CD4-positive, CD25-positive, alpha-beta regulatory T cell (primary cell): ENCODE measurements at regions not wholly inside any gene's neighbourhood (a gene's known extent, or its start where the extent isn't known, plus 50 kb on each side); places are given as distances from the start of the nearest gene placed in this dataset.
A peak's percentile ranks its signal among the peaks of the same experiment; 100 is the strongest.

Source experiments
- ATAC-seq, 2 donors: fragments of 150-1000 bp; cut with Tn5 transposase; one replicate each; pipeline ENCODE4 v1.10.0; 2021; ENCODE audit warnings: low read depth in 2 of 2, moderate number of reproducible peaks in 2 of 2, moderate library complexity in 1 of 2
- DNase-seq, 3 donors: peaks; one replicate each; pipeline versions ENCODE4 v3.0.0 to v3.0.0-alpha.2; 2012 to 2022; ENCODE audit warnings: mixed read lengths in 1 of 3
- H3K27ac ChIP-seq: one replicate; pipeline ENCODE4 v1.7.0; 2013; ENCODE audit warnings: mild to moderate bottlenecking, low read length; ENCODE audit not compliant: insufficient read depth, poor library complexity, severe bottlenecking
- H3K27me3 ChIP-seq: one replicate; pipeline ENCODE4 v1.7.0; 2013; ENCODE audit warnings: low read length; ENCODE audit not compliant: control insufficient read depth, insufficient read depth
- H3K36me3 ChIP-seq: one replicate; pipeline ENCODE4 v1.7.0; 2013; ENCODE audit warnings: mild to moderate bottlenecking, low read length, moderate library complexity; ENCODE audit not compliant: control insufficient read depth, insufficient read depth
- H3K4me1 ChIP-seq: 2 replicates; pipeline ENCODE4 v1.7.0; 2013; ENCODE audit warnings: mild to moderate bottlenecking, low read length; ENCODE audit not compliant: insufficient read depth, control insufficient read depth, poor library complexity, severe bottlenecking
- H3K4me3 ChIP-seq: one replicate; pipeline ENCODE4 v1.7.0; 2013; ENCODE audit warnings: low read depth, mild to moderate bottlenecking, low read length, moderate library complexity
- H3K9me3 ChIP-seq, 2 experiments: 1 replicate in 1 of 2; 2 replicates in 1 of 2; pipeline ENCODE4 v1.7.0; 2013; ENCODE audit warnings: low read length in 2 of 2, mild to moderate bottlenecking in 1 of 2, moderate library complexity in 1 of 2; ENCODE audit not compliant: control insufficient read depth in 2 of 2
- H3K27ac Mint-ChIP-seq, 3 donors: one replicate each; pipeline ENCODE4 v1.8.0; 2020 to 2022; ENCODE audit warnings: mild to moderate bottlenecking in 3 of 3, mixed read lengths in 3 of 3, moderate library complexity in 2 of 3
- H3K27me3 Mint-ChIP-seq: one replicate; pipeline ENCODE4 v1.8.0; 2022; ENCODE audit warnings: mild to moderate bottlenecking, mixed read lengths
- H3K36me3 Mint-ChIP-seq: one replicate; pipeline ENCODE4 v1.8.0; 2020; ENCODE audit warnings: mixed read lengths
- H3K4me1 Mint-ChIP-seq, 4 donors: one replicate each; pipeline ENCODE4 v1.8.0; 2020 to 2022; ENCODE audit warnings: mixed read lengths in 4 of 4, mild to moderate bottlenecking in 1 of 4
- H3K4me3 Mint-ChIP-seq, 4 donors: one replicate each; pipeline ENCODE4 v1.8.0; 2020 to 2022; ENCODE audit warnings: mild to moderate bottlenecking in 4 of 4, mixed read lengths in 4 of 4, moderate library complexity in 3 of 4
- H3K9me3 Mint-ChIP-seq, 7 donors: one replicate each; pipeline ENCODE4 v1.8.0; 2020 to 2022; ENCODE audit warnings: mixed read lengths in 7 of 7, mild to moderate bottlenecking in 3 of 7, moderate library complexity in 2 of 7

DNA sequence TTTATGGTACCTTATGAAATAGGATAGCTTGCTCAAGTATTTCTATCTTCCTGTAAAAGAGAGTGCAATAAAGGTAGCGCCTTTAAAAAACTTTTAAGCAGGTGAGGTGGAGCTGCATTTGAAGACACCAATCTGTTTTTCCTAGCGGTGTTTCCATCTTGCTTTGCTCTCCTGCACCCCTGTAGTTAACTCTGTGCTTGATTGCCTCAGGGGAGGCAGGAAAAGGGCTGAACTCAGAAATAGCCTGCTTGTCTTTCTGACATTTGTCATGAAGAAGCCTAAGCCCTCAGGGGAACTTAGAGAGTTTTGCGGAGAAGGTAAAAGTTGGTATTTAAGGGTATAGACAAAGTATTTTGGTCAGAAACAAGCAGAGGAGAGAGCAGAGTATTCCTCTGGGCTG lies 63.0 kb upstream of the TPRG1 start:
- no peaks in the 10 kb centered on the region for H3K9me3 ChIP-seq
- H3K27me3 ChIP-seq = peaks cover 12% of the 10 kb centered on the region
- no peak overlapping the region for H3K27ac ChIP-seq
- ATAC-seq (no peak), DNase-seq (no peak)
- H3K36me3 ChIP-seq = no peaks in the 10 kb centered on the region
- H3K4me1 Mint-ChIP-seq = peaks cover 0 to 9% (median 0%) of the 10 kb centered on the region in 4 donors
- no peaks in the 10 kb centered on the region for H3K4me1 ChIP-seq
- no peak overlapping the region for H3K27ac Mint-ChIP-seq
- no peaks in the 10 kb centered on the region for H3K36me3 Mint-ChIP-seq
- H3K27me3 Mint-ChIP-seq = peaks cover 35% of the 10 kb centered on the region
- H3K4me3 ChIP-seq = no peak overlapping the region
- no peak overlapping the region for H3K4me3 Mint-ChIP-seq
- peaks cover 0 to 5% (median 0%) of the 10 kb centered on the region in 7 donors for H3K9me3 Mint-ChIP-seq

DNA sequence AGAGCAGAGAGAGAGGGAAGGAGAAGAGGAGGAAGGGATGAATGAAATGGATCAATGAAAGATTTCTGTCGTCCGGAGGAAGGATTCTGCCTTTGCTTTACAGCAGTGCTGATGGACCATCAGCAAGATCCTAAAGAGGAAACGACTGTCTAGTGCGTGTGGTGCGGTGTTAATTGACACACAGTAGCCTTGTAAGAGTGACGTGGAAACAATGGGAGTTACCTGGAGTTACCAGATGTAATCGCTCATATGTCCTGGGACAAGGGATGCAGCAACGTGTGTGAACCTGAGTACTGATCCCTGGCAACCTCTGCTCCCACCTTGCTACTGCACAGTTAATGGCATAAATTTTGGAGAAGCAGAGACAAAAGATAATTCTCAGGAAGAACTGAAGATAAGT lies 62.6 kb upstream of the TPRG1 start:
- no peak for ATAC-seq
- Histone ChIP-seq H3K36me3 (no peaks in the 10 kb centered on the region), H3K4me3 (no peak overlapping the region), H3K4me1 (no peaks in the 10 kb centered on the region), H3K27ac (no peak overlapping the region), H3K9me3 (no peaks in the 10 kb centered on the region), H3K27me3 (peaks cover 14% of the 10 kb centered on the region)
- Mint-ChIP-seq H3K27ac (no peak overlapping the region), H3K9me3 (peaks cover 0 to 5% (median 0%) of the 10 kb centered on the region in 7 donors), H3K4me1 (peaks cover 0 to 9% (median 0%) of the 10 kb centered on the region in 4 donors), H3K27me3 (peaks cover 35% of the 10 kb centered on the region), H3K36me3 (no peaks in the 10 kb centered on the region), H3K4me3 (no peak overlapping the region)
- no peak for DNase-seq

DNA sequence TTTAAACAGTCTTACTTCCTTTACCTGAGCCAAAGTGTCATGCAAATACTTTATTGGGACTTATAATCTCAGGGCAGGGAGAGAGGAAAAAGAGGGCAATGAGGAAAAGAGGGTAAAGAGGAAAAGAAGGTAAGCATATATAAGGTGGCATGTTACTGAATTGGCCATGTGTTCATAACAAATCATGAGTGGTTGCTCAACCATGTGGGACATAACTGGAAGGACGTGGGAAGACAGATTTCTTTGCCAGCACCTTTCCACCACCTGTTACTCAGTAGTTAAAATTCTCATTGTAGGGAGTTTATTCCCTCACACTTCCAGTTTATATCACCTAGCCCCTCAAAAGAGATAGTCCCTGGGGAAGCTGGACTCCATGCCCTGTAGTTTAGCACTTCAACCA lies 54.7 kb upstream of the TPRG1 start:
- Histone ChIP-seq H3K27ac (no peak overlapping the region), H3K36me3 (no peaks in the 10 kb centered on the region), H3K9me3 (peaks cover 0 to 13% of the 10 kb centered on the region in 2 experiments), H3K4me1 (peaks cover 6% of the 10 kb centered on the region), H3K27me3 (peaks cover 3% of the 10 kb centered on the region), H3K4me3 (no peak overlapping the region)
- ATAC-seq = no peak
- Mint-ChIP-seq H3K27me3 (no peaks in the 10 kb centered on the region), H3K36me3 (peaks cover 9% of the 10 kb centered on the region), H3K27ac (no peak overlapping the region), H3K9me3 (peaks cover under 1 to 14% (median 6%) of the 10 kb centered on the region in 7 donors), H3K4me1 (peaks cover 2 to 13% (median 11%) of the 10 kb centered on the region in 4 donors), H3K4me3 (no peak overlapping the region)
- no peak for DNase-seq

DNA sequence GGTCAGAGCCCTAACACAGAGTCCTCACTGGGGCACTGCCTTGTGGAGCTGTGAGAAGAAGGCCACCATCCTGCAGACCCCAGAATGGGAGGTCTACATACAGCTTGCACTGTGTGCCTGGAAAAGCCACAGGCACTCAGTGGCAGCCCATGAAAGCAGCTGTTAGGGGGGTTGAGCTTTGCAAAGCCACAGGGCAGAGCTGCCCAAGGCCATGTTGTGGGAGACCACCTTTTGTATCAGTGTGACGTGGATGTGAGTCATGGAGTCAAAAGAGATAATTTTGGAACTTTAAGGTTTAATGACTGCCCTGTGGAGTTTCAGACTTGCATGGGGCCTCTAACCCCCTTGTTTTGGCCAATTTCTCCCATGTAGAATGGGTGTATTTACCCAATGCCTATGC lies 52.9 kb upstream of the TPRG1 start:
- H3K36me3 ChIP-seq = no peaks in the 10 kb centered on the region
- H3K27me3 ChIP-seq = peaks cover 2% of the 10 kb centered on the region
- Mint-ChIP-seq H3K27me3 (no peaks in the 10 kb centered on the region), H3K9me3 (peaks cover 0 to 14% (median 6%) of the 10 kb centered on the region in 7 donors), H3K4me3 (no peak overlapping the region), H3K27ac (no peak overlapping the region), H3K4me1 (peaks cover 8 to 29% (median 24%) of the 10 kb centered on the region in 4 donors), H3K36me3 (peaks cover 9% of the 10 kb centered on the region)
- H3K4me3 ChIP-seq = no peak overlapping the region
- DNase-seq = no peak
- H3K9me3 ChIP-seq = peaks cover 0 to 13% of the 10 kb centered on the region in 2 experiments
- H3K4me1 ChIP-seq = peaks cover 11% of the 10 kb centered on the region
- no peak overlapping the region for H3K27ac ChIP-seq
- ATAC-seq = no peak

DNA sequence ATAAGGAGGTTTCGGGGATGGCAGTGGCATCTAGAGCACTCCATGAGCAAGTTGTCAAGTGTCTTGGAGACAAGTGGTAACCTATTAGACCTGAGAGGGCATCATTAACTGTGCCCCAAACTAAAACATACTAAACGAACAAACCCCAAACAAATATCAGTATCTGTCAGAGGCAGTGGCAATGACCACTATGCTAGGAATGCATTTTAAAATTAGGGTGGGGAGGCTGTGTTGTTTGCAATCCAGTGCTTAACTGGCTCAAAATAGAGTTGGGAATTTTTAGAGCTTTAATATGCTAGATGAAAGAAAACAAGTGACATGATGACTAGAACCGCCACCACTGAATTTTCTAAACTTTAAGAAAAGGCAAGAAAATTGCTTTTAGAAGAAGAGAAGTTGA lies 51.8 kb upstream of the TPRG1 start:
- DNase-seq (no peak), ATAC-seq (no peak)
- H3K27ac Mint-ChIP-seq = no peak overlapping the region
- Histone ChIP-seq H3K9me3 (peaks cover 0 to 13% of the 10 kb centered on the region in 2 experiments), H3K36me3 (no peaks in the 10 kb centered on the region), H3K27ac (no peak overlapping the region), H3K4me1 (peaks cover 11% of the 10 kb centered on the region), H3K4me3 (no peak overlapping the region), H3K27me3 (no peaks in the 10 kb centered on the region)
- peaks cover 8 to 38% (median 29%) of the 10 kb centered on the region in 4 donors for H3K4me1 Mint-ChIP-seq
- H3K4me3 Mint-ChIP-seq = no peak overlapping the region
- peaks cover 0 to 14% (median 6%) of the 10 kb centered on the region in 7 donors for H3K9me3 Mint-ChIP-seq
- H3K36me3 Mint-ChIP-seq = peaks cover 9% of the 10 kb centered on the region
- no peaks in the 10 kb centered on the region for H3K27me3 Mint-ChIP-seq

DNA sequence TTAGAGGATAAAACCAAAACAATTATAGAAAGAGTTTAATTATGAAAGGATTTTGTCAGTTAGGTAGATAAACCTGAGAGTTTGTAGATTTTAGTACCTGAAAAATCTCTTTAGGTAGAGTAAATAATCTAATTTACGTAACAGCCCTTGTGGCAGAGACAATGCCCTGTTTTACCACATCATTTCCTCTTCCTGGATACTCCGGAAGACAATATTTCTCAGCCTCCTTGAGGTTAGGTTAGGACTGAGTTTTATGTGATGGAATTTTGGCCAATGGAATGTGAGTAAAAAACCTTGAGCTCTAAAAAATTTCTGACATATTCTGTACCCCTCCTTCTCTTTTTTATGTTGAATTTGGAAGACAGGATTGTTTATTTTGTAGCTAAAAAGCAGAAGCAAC lies 50.7 kb upstream of the TPRG1 start:
- ATAC-seq (no peak), DNase-seq (peak in 1 of 3 donors; percentile 32)
- peaks cover 9% of the 10 kb centered on the region for H3K36me3 Mint-ChIP-seq
- H3K27ac Mint-ChIP-seq = peak overlapping the region; percentile 40 to 53 (median 51)
- peaks cover 0 to 14% (median 6%) of the 10 kb centered on the region in 7 donors for H3K9me3 Mint-ChIP-seq
- H3K4me1 Mint-ChIP-seq = peaks cover 11 to 46% (median 34%) of the 10 kb centered on the region in 4 donors
- peak overlapping the region; percentile 79 for H3K4me3 ChIP-seq
- H3K4me3 Mint-ChIP-seq = peak overlapping the region; percentile 20 to 78 (median 62)
- H3K9me3 ChIP-seq = peaks cover 0 to 13% of the 10 kb centered on the region in 2 experiments
- no peaks in the 10 kb centered on the region for H3K27me3 Mint-ChIP-seq
- no peaks in the 10 kb centered on the region for H3K27me3 ChIP-seq
- no peak overlapping the region for H3K27ac ChIP-seq
- H3K4me1 ChIP-seq = peaks cover 11% of the 10 kb centered on the region
- H3K36me3 ChIP-seq = no peaks in the 10 kb centered on the region
